Breast epithelium (tissue), 4 donors: ENCODE measurements at regions not wholly inside any gene's neighbourhood (a gene's known extent, or its start where the extent isn't known, plus 50 kb on each side); places are given as distances from the start of the nearest gene placed in this dataset.

Source experiments
- DNase-seq, 2 donors: peaks; one replicate each; pipeline ENCODE4 v3.0.0-alpha.2; 2019; ENCODE audit warnings: low spot score in 2 of 2
- H3K27ac ChIP-seq, 2 donors: fragments of 200-600 bp; sonication (generic) in 1 of 2; one replicate each; pipeline ENCODE4 v1.5.1; 2016 to 2019; ENCODE audit warnings: mild to moderate bottlenecking in 1 of 2
- H3K27me3 ChIP-seq, 2 donors: fragments of 200-600 bp; sonication (generic) in 1 of 2; one replicate each; pipeline versions ENCODE4 v1.5.1 to v1.6.0; 2017 to 2019; ENCODE audit warnings: control low read depth in 1 of 2, mild to moderate bottlenecking in 1 of 2
- H3K36me3 ChIP-seq: fragments of 200-600 bp; one replicate; pipeline ENCODE4 v1.5.1; 2019
- H3K4me1 ChIP-seq, 2 donors: fragments of 200-600 bp; sonication (generic); one replicate each; pipeline ENCODE4 v1.5.1; 2016 to 2019; ENCODE audit warnings: control low read depth in 1 of 2
- H3K4me3 ChIP-seq, 3 donors: fragments of 200-600 bp; sonication (generic); 1 replicate in 2 of 3; 2 replicates in 1 of 3; pipeline ENCODE4 v1.5.1; 2016 to 2019; ENCODE audit warnings: mild to moderate bottlenecking in 3 of 3, moderate library complexity in 2 of 3
- H3K9me3 ChIP-seq, 2 donors: fragments of 200-600 bp; sonication (generic) in 1 of 2; one replicate each; pipeline ENCODE4 v1.5.1; 2016 to 2019; ENCODE audit warnings: control low read depth in 1 of 2
- CTCF ChIP-seq, 3 donors: fragments of 450-650 bp; IDR thresholded peaks; one replicate each; pipeline ENCODE4 v1.5.1; 2016 to 2017; ENCODE audit warnings: antibody characterized with exemption in 3 of 3, mild to moderate bottlenecking in 3 of 3, moderate library complexity in 3 of 3
- POLR2A ChIP-seq: fragments of 450-650 bp; IDR thresholded peaks from one replicate; pipeline ENCODE4 v1.6.1; 2016; ENCODE audit warnings: antibody characterized with exemption, mild to moderate bottlenecking, moderate library complexity
- POLR2AphosphoS5 ChIP-seq, 3 donors: sonication (generic); formaldehyde crosslinking; IDR thresholded peaks; one replicate each; pipeline ENCODE4 v1.6.1; 2017; ENCODE audit warnings: antibody characterized with exemption in 3 of 3
- intact Hi-C: fragments of 100-400 bp; cut with DNase I; formaldehyde crosslinking; loops from one replicate; pipeline ENCODE4 v1.15.1; 2023; ENCODE audit warnings: low total_unique reads

DNA sequence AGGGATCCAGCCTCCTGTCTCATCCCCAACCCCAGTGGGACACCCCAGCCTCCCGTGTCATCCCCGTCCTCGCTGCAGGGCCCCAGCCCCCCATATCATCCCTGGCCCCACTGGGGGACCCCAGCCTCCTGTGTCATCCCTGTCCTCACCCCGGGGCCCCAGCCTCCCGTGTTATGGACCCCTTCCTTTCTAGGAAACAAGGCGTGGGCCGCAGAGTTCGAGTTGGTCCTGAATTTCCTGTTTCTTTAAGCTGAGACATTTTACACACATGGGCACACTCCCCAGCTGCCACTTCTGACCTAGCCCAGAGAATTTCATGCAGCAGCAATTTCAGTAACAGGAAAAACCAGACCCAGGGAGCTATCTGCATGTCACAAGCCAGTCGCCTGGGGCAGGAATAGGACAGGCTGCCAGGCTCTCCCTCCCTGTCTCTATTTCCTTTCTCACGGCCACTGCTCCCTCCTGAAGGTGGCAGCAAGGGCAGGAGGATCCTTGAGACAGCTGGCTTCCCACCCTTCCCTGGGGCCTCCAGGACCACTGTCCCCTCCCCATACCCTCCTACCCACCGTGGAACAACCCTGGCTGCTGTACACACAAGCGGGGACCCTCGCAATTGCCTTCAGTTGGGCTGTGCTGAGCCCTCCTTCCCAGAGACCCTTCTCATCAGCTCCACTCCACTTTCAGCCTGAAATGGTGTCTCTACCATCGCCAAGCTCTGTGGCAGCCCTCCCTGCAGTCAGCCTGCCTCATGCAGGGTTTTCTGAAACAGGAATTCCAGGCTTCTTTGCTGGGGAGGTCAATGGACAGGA, 141.9 kb upstream of the ID2 start:
- intact Hi-C loops: loop anchor here (1.0 kb wide), 1 partner anchor 16 kb away; no protein-coding TSS in a partner anchor
- Histone ChIP-seq H3K27me3 (no peaks in the 10 kb centered on the region), H3K27ac (peak overlapping the region; percentile 71 to 79), H3K9me3 (no peaks in the 10 kb centered on the region), H3K4me3 (no peak overlapping the region), H3K36me3 (no peaks in the 10 kb centered on the region), H3K4me1 (peaks cover 6 to 32% of the 10 kb centered on the region in 2 donors)
- TF ChIP-seq POLR2A (no peak), CTCF (IDR thresholded peaks at IDR 0.05) (peak in 2 of 3 donors; percentile 23 to 32), POLR2AphosphoS5 (IDR thresholded peaks at IDR 0.05) (peak; percentile 28 to 77 (median 75))
- DNase-seq: peak; percentile 91

DNA sequence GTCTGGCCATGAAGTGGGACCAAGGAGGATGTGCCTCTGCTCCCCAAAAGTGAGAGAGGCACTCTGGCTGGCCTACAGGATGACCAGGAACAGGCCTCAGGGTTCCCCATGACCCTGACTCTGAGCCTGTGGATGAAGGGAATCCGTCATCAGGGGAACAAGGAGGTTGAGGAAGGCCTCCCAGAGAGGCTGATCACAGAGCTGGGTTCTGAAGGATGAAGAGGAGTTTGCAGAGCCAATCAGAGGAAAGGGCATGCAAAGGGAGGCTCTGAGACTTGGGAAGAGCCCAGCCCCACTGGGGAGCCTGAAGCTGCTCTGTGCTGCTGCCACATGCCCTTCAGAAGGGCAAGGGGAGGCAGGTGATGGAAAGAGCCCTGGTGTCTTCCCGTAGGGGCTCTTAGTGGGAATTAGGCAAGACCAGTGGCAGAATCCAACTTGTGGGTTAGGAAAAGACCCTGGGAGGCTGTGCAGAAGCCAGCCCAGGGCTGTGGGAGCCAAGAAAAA, 141.3 kb upstream of the ID2 start:
- no peak for DNase-seq
- no peaks in the 10 kb centered on the region for H3K27me3 ChIP-seq
- no peak overlapping the region for H3K4me3 ChIP-seq
- no peaks in the 10 kb centered on the region for H3K9me3 ChIP-seq
- peaks cover 0 to 26% of the 10 kb centered on the region in 2 donors for H3K4me1 ChIP-seq
- no peak for TF ChIP-seq POLR2AphosphoS5 (IDR thresholded peaks at IDR 0.05)
- TF ChIP-seq POLR2A: no peak
- no peak for TF ChIP-seq CTCF (IDR thresholded peaks at IDR 0.05)
- intact Hi-C loops: no loop called here
- H3K27ac ChIP-seq: peak overlapping the region; percentile 71 to 79
- H3K36me3 ChIP-seq: no peaks in the 10 kb centered on the region

DNA sequence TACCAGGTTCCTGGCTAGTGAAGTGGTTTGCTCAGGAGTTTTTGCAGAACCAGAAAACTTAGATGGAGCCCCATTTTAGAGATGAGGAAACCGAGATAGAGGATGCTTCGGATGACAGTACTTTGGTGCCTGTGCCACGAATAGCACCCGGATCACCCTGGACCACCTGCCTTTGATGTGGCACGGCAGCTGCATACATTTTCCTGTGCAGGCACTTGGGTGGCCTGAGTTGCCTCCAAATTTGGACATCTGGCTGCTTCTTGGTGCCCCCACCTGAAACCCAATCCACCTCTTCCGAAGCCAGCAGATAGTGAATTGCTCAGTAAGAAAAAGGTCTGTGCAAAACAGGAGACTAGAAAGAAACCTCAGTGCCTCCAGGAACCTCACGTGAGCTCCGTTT, 140.6 kb upstream of the ID2 start:
- no peak for DNase-seq
- Histone ChIP-seq H3K4me1 (peaks cover 0 to 21% of the 10 kb centered on the region in 2 donors), H3K27me3 (no peaks in the 10 kb centered on the region), H3K9me3 (no peaks in the 10 kb centered on the region), H3K36me3 (no peaks in the 10 kb centered on the region), H3K4me3 (no peak overlapping the region), H3K27ac (no peak overlapping the region)
- intact Hi-C loops: no loop called here
- no peak for TF ChIP-seq POLR2A
- no peak for TF ChIP-seq CTCF (IDR thresholded peaks at IDR 0.05)
- TF ChIP-seq POLR2AphosphoS5 (IDR thresholded peaks at IDR 0.05): no peak

- TF ChIP-seq POLR2AphosphoS5 (IDR thresholded peaks at IDR 0.05) (no peak), POLR2A (no peak), CTCF (IDR thresholded peaks at IDR 0.05) (no peak)
- no peaks in the 10 kb centered on the region for H3K27me3 ChIP-seq
- no peaks in the 10 kb centered on the region for H3K36me3 ChIP-seq
- intact Hi-C loops: no loop called here
- no peak overlapping the region for H3K4me3 ChIP-seq
- peaks cover 0 to 19% of the 10 kb centered on the region in 2 donors for H3K4me1 ChIP-seq
- no peak for DNase-seq
- no peaks in the 10 kb centered on the region for H3K9me3 ChIP-seq
- H3K27ac ChIP-seq: no peak overlapping the region
These were observed 140.2 kb upstream of the ID2 start for GRCh38 chr2:8541636-8542035.

- no peak for DNase-seq
- Histone ChIP-seq H3K4me3 (no peak overlapping the region), H3K27ac (peak overlapping the region; percentile 17 to 55), H3K36me3 (no peaks in the 10 kb centered on the region), H3K9me3 (no peaks in the 10 kb centered on the region), H3K4me1 (peaks cover 0 to 16% of the 10 kb centered on the region in 2 donors), H3K27me3 (no peaks in the 10 kb centered on the region)
- TF ChIP-seq POLR2AphosphoS5 (IDR thresholded peaks at IDR 0.05) (no peak), POLR2A (no peak), CTCF (IDR thresholded peaks at IDR 0.05) (no peak)
- intact Hi-C loops: no loop called here
These were observed 139.3 kb upstream of the ID2 start for GRCh38 chr2:8542381-8543059.
